GM13976 (cell line): ENCODE measurements at regions not wholly inside any gene's neighbourhood (a gene's known extent, or its start where the extent isn't known, plus 50 kb on each side); places are given as distances from the start of the nearest gene placed in this dataset.

Source experiments
- DNase-seq: peaks from one replicate; pipeline ENCODE4 v3.0.0; 2012; ENCODE audit warnings: low spot score
- in situ Hi-C: fragments of 300-500 bp; cut with MboI; formaldehyde crosslinking; loops from one replicate; pipeline ENCODE4 v1.12.0; 2022; ENCODE audit warnings: low sequenced_read_pairs, mixed read lengths, inconsistent platforms; ENCODE audit not compliant: unreplicated experiment
- TF ChIP-seq, protein P1 (sequence below): IDR thresholded peaks from 2 replicates; pipeline ENCODE4 v1.5.1; 2012; ENCODE audit warnings: borderline replicate concordance, mild to moderate bottlenecking; ENCODE audit not compliant: insufficient read depth; ENCODE audit errors: extremely low read depth, missing control alignments, control extremely low read depth

GRCh38 chr20:6439737-6440442 is 317.1 kb upstream of the FERMT1 start:
- in situ Hi-C loops: no loop called here
- TF ChIP-seq, protein P1, sequence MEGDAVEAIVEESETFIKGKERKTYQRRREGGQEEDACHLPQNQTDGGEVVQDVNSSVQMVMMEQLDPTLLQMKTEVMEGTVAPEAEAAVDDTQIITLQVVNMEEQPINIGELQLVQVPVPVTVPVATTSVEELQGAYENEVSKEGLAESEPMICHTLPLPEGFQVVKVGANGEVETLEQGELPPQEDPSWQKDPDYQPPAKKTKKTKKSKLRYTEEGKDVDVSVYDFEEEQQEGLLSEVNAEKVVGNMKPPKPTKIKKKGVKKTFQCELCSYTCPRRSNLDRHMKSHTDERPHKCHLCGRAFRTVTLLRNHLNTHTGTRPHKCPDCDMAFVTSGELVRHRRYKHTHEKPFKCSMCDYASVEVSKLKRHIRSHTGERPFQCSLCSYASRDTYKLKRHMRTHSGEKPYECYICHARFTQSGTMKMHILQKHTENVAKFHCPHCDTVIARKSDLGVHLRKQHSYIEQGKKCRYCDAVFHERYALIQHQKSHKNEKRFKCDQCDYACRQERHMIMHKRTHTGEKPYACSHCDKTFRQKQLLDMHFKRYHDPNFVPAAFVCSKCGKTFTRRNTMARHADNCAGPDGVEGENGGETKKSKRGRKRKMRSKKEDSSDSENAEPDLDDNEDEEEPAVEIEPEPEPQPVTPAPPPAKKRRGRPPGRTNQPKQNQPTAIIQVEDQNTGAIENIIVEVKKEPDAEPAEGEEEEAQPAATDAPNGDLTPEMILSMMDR: no peak
- DNase-seq: no peak

DNA sequence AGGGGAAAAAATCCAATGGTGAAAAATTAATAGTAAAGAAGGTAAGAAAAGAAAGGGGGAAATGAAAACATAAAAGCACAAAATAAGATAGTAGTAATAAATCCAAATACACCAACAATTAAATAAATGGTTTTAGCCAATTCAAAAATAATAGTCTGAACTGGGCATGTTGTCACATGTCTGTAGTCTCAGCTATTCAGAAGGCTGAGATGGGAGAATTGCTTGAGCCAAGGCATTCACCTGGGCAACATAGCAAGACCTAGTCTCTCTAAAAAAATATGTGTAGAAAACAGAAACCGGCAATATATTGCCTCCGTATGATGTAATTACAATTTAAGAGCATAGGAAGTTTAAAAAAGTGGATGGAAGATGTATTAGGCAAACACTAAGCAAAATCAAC is 311.3 kb upstream of the FERMT1 start:
- in situ Hi-C loops: no loop called here
- no peak for DNase-seq
- TF ChIP-seq, protein P1: no peak

- no peak for DNase-seq
- in situ Hi-C loops: no loop called here
- TF ChIP-seq, protein P1: no peak
Measured at GRCh38 chr20:6430381-6430780, 307.6 kb upstream of the FERMT1 start.

GRCh38 chr20:6426287-6426891 is 303.6 kb upstream of the FERMT1 start:
- DNase-seq: no peak
- in situ Hi-C loops: no loop called here
- TF ChIP-seq, protein P1: no peak

- in situ Hi-C loops: no loop called here
- TF ChIP-seq, protein P1: no peak
- DNase-seq: no peak
Measured at GRCh38 chr20:6421321-6422248, 298.8 kb upstream of the FERMT1 start.

DNA sequence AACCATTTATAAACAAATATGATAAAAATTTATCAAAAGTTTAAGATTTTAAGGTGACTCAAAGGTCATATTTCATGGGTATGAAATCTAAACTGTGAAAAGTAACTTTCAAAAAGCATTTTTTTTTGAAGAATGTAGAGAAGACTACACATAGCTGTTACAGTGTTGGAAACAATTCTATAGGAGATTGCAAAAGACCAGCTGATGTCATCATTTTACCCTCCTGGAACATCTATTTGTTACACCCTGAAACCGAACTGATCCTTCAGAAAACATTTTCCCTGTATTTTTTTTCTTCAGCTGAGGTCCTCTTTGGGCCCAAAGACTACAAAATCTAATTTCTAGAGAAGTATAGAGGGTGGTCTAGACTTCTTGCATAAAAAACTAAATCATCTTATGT is 297.5 kb upstream of the FERMT1 start:
- DNase-seq: no peak
- TF ChIP-seq, protein P1: no peak
- in situ Hi-C loops: no loop called here
